HCT116 (cell line): ENCODE measurements at regions not wholly inside any gene's neighbourhood (a gene's known extent, or its start where the extent isn't known, plus 50 kb on each side); places are given as distances from the start of the nearest gene placed in this dataset.

Experiments used
- ATAC-seq: fragments of 200-7000 bp; cut with Tn5 transposase; 2 replicates; pipeline ENCODE4 v1.9.1; 2020; ENCODE audit warnings: mild to moderate bottlenecking, moderate library complexity
- BruUV-seq: library from RNA; stranded (reverse); fragments of 400-500 nt; replicated peaks from 2 replicates; lab custom pipeline; 2021; lab: Mats Ljungman, UMichigan
- CTCF ChIA-PET: fragments of 300-600 bp; sonication (Branson Sonifier 250); formaldehyde crosslinking; loops from one replicate; lab custom pipeline; 2021; ENCODE audit warnings: antibody characterized with exemption; lab: Charles Lee
- POLR2A ChIA-PET: fragments of 300-600, 350-600 bp; sonication (Branson Sonifier 250); formaldehyde crosslinking; loops from one replicate; lab custom pipeline; 2021; ENCODE audit warnings: antibody characterized with exemption; lab: Charles Lee
- RAD21 ChIA-PET, 2 experiments: fragments of 300-600 bp; sonication (Branson Sonifier 250); formaldehyde crosslinking; loops; one replicate each; lab custom pipeline; 2023; ENCODE audit warnings: low total read pairs in 2 of 2; ENCODE audit not compliant: uncharacterized antibody in 2 of 2, unreplicated experiment in 2 of 2, low non-redundant PET in 1 of 2; lab: Charles Lee
- DNase-seq: peaks from one replicate; pipeline ENCODE4 v3.0.0-alpha.2; 2010; ENCODE audit warnings: low read depth, low spot score
- H2AFZ ChIP-seq: fragments of 200-600 bp; shearing (Covaris generic), sonication (generic); 2 replicates; pipeline ENCODE4 v1.6.1; 2017; ENCODE audit warnings: low read depth, mixed run types, mixed read lengths, antibody characterized with exemption, low read length; ENCODE audit not compliant: poor library complexity, severe bottlenecking
- H3K27ac ChIP-seq: 2 replicates; pipeline ENCODE4 v1.5.1; 2012; ENCODE audit warnings: low read depth, low read length
- H3K27me3 ChIP-seq: fragments of 200-600 bp; sonication (generic); 2 replicates; pipeline ENCODE4 v1.6.1; 2016; ENCODE audit warnings: mixed run types, low read length, mixed read lengths; ENCODE audit not compliant: insufficient read depth
- H3K36me3 ChIP-seq, 2 experiments: fragments of 200-500 bp in 1 of 2; fragments of 200-600 bp in 1 of 2; sonication (Bioruptor generic) in 1 of 2; sonication (generic) in 1 of 2; 2 replicates each; pipeline versions ENCODE4 v1.5.1 to v1.6.1; 2014 to 2016; ENCODE audit warnings: low read length in 2 of 2, inconsistent platforms in 1 of 2, mixed read lengths in 1 of 2, mixed run types in 1 of 2; ENCODE audit not compliant: insufficient read depth in 2 of 2, control insufficient read depth in 1 of 2
- H3K4me1 ChIP-seq, 2 experiments: fragments of 200-600 bp in 1 of 2; sonication (generic) in 1 of 2; 2 replicates each; pipeline versions ENCODE4 v1.5.1 to v1.6.1; 2012 to 2017; ENCODE audit warnings: low read length in 2 of 2, inconsistent platforms in 1 of 2, mild to moderate bottlenecking in 1 of 2, mixed read lengths in 1 of 2, mixed run types in 1 of 2, moderate library complexity in 1 of 2; ENCODE audit not compliant: insufficient read depth in 2 of 2, control insufficient read depth in 1 of 2
- H3K4me2 ChIP-seq: fragments of 200-600 bp; sonication (generic); 2 replicates; pipeline ENCODE4 v1.6.1; 2017; ENCODE audit warnings: mixed run types, low read length, mixed read lengths
- H3K4me3 ChIP-seq, 2 experiments: fragments of 200-600 bp in 1 of 2; sonication (generic) in 1 of 2; replicated peaks in 1 of 2; 2 replicates each; pipeline ENCODE4 v1.5.1; 2011 to 2016; ENCODE audit warnings: low read length in 2 of 2, control low read depth in 1 of 2, low read depth in 1 of 2, mild to moderate bottlenecking in 1 of 2, mixed read lengths in 1 of 2, mixed run types in 1 of 2
- H3K79me2 ChIP-seq: fragments of 200-600 bp; sonication (generic); 2 replicates; pipeline ENCODE4 v1.6.1; 2017; ENCODE audit warnings: mild to moderate bottlenecking, mixed run types, low read length, moderate library complexity, mixed read lengths; ENCODE audit not compliant: insufficient read depth
- H3K9ac ChIP-seq: fragments of 200-600 bp; sonication (generic); 2 replicates; pipeline ENCODE4 v1.6.1; 2016; ENCODE audit warnings: low read length, mixed read lengths
- H3K9me2 ChIP-seq: fragments of 200-600 bp; sonication (generic), shearing (Covaris generic); 2 replicates; pipeline ENCODE4 v1.6.1; 2017; ENCODE audit warnings: mixed run types, mild to moderate bottlenecking, moderate library complexity; ENCODE audit not compliant: insufficient read depth
- H3K9me3 ChIP-seq, 2 experiments: fragments of 200-500 bp in 1 of 2; fragments of 200-600 bp in 1 of 2; sonication (Bioruptor generic) in 1 of 2; sonication (generic) in 1 of 2; 2 replicates each; pipeline ENCODE4 v1.6.1; 2014 to 2017; ENCODE audit warnings: low read length in 2 of 2, mixed read lengths in 2 of 2, inconsistent platforms in 1 of 2, low read depth in 1 of 2, mild to moderate bottlenecking in 1 of 2, mixed run types in 1 of 2, moderate library complexity in 1 of 2; ENCODE audit not compliant: control insufficient read depth in 1 of 2, insufficient read depth in 1 of 2
- H4K20me1 ChIP-seq: fragments of 200-600 bp; sonication (generic), shearing (Covaris generic); 2 replicates; pipeline ENCODE4 v1.6.1; 2017; ENCODE audit warnings: mixed run types, mild to moderate bottlenecking, moderate library complexity; ENCODE audit not compliant: insufficient read depth
- EGR1 ChIP-seq: IDR thresholded peaks from 2 replicates; pipeline ENCODE4 v1.6.1; 2012; ENCODE audit warnings: low read depth
- EZH2phosphoT487 ChIP-seq: fragments of 200-600 bp; IDR thresholded peaks from 2 replicates; pipeline ENCODE4 v1.6.1; 2018; ENCODE audit warnings: antibody characterized with exemption, borderline replicate concordance
- FOSL1 ChIP-seq: IDR thresholded peaks from 2 replicates; pipeline ENCODE4 v1.6.1; 2012; ENCODE audit warnings: low read depth
- JUND ChIP-seq: IDR thresholded peaks from 2 replicates; pipeline ENCODE4 v1.6.1; 2012
- TCF7L2 ChIP-seq: IDR thresholded peaks from 2 replicates; pipeline ENCODE4 v1.7.0; 2011; ENCODE audit warnings: borderline replicate concordance, inconsistent platforms; ENCODE audit not compliant: insufficient read depth, insufficient read length; ENCODE audit errors: extremely low read depth
- ZBTB33 ChIP-seq: IDR thresholded peaks from 2 replicates; pipeline ENCODE4 v1.6.1; 2011; ENCODE audit warnings: mild to moderate bottlenecking, low read length, moderate library complexity; ENCODE audit not compliant: insufficient replicate concordance; ENCODE audit errors: extremely low read depth
- ZNF274 ChIP-seq: fragments of 200-500 bp; sonication (Bioruptor generic); IDR thresholded peaks from 2 replicates; pipeline ENCODE4 v1.6.1; 2014; ENCODE audit warnings: mild to moderate bottlenecking, low read depth, low read length, inconsistent platforms
- intact Hi-C: fragments of 100-400 bp; cut with micrococcal nuclease; formaldehyde crosslinking; loops from 2 replicates; pipeline ENCODE4 v1.10.0; 2022

GRCh38 chr4:148814030-148814429 lies 371.8 kb upstream of the NR3C2 start:
- no peak for ATAC-seq
- H3K27ac ChIP-seq = no peak overlapping the region
- POLR2A ChIA-PET = no interaction called here

GRCh38 chr4:148813289-148813688 lies 371.1 kb upstream of the NR3C2 start:
- H3K9me2 ChIP-seq = no peaks in the 10 kb centered on the region
- ChIA-PET POLR2A (no interaction called here), RAD21 (no interaction called here)
- TF ChIP-seq ZBTB33 (no peak), EGR1 (no peak), ZNF274 (no peak), TCF7L2 (no peak), EZH2phosphoT487 (no peak)
- TF ChIP-seq, all 23 proteins: peak for 0
- CTCF ChIA-PET = no interaction called here
- no peaks in the 10 kb centered on the region for H3K36me3 ChIP-seq
- H3K4me3 ChIP-seq = no peak overlapping the region
- BruUV-seq = no TSS peak
- ATAC-seq (no peak), DNase-seq (no peak)
- no peaks in the 10 kb centered on the region for H3K9me3 ChIP-seq
- no peaks in the 10 kb centered on the region for H4K20me1 ChIP-seq
- no peak overlapping the region for H3K27ac ChIP-seq
- no peak overlapping the region for H2AFZ ChIP-seq
- no peaks in the 10 kb centered on the region for H3K79me2 ChIP-seq
- no peaks in the 10 kb centered on the region for H3K4me1 ChIP-seq
- no peaks in the 10 kb centered on the region for H3K27me3 ChIP-seq
- H3K9ac ChIP-seq = no peak overlapping the region
- H3K4me2 ChIP-seq = no peak overlapping the region
- intact Hi-C loops = no loop called here

More at GRCh38 chr4:148814030-148814429, 371.8 kb upstream of the NR3C2 start:
- ChIA-PET CTCF (no interaction called here), RAD21 (no interaction called here)
- Histone ChIP-seq H4K20me1 (no peaks in the 10 kb centered on the region), H3K4me1 (no peaks in the 10 kb centered on the region), H3K79me2 (no peaks in the 10 kb centered on the region), H3K9me2 (no peaks in the 10 kb centered on the region), H2AFZ (no peak overlapping the region), H3K9ac (no peak overlapping the region), H3K36me3 (no peaks in the 10 kb centered on the region), H3K4me3 (no peak overlapping the region), H3K9me3 (no peaks in the 10 kb centered on the region), H3K4me2 (no peak overlapping the region), H3K27me3 (no peaks in the 10 kb centered on the region)
- no TSS peak for BruUV-seq
- DNase-seq = no peak
- TF ChIP-seq FOSL1 = 0 out of 2 replicates have a peak, but pooled peaks have one; percentile 24
- peak; percentile 10; the same call in 1 of the 2 replicates for TF ChIP-seq JUND
- TF ChIP-seq TCF7L2 = no peak
- intact Hi-C loops = no loop called here
